ENCODE measurements at regions not wholly inside any gene's neighbourhood (a gene's known extent, or its start where the extent isn't known, plus 50 kb on each side); places are given as distances from the start of the nearest gene placed in this dataset.
"Not testable (repeated sequence)": the region's sequence is repeated elsewhere in the genome, so short reads cannot be mapped to it uniquely, and the experiment has no call there.

DNA sequence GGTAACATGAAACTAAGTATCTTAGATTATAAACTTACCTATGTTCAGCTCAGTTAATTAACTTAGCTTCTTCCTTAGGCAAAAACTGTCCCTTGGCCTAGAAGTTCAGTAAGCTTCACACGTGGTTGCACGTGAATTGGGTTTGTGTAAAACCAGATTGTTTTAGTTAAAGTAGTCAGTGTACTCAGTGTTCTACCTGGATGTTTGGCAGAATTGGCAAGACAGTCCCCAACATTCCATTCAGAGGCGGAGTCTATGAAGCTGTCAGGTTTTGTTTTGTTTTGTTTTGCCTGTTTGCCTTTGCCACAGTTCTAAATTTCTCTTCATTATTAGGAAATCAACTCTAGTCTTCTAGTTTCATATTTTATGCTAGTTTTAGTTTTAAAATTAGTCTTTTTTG, 105.3 kb upstream of the ZEB2 start:
- no peak overlapping the region for H3K27ac ChIP-seq (ENCODE audit: low read depth, low read length)
- 85 to 95% (median 85%) methylated on average over 3 of the region's 3 CpGs for WGBS, 3 donors

DNA sequence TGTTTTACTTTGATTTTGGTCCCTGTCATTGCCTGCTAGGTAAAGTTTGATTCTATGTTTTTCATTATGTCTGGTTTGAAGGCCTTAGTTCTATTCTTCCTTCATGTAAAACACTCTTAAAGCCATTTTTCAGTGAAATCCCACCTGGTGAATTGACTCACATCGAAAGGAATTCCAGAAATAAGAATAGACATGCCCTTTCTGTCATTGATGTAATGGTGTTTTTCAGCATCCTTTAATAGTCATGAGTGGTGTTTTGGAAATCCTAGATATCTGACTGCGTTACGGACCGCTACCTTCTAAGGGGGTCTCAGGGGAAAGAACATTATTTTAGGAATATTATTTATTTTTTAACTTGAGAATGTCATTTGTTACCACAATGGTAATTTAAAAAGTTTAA, 104.5 kb upstream of the ZEB2 start:
- WGBS, 3 donors = 95 to 97% (median 96%) methylated on average over 4 of the region's 4 CpGs
- H3K27ac ChIP-seq (ENCODE audit: low read depth, low read length) = no peak overlapping the region

DNA sequence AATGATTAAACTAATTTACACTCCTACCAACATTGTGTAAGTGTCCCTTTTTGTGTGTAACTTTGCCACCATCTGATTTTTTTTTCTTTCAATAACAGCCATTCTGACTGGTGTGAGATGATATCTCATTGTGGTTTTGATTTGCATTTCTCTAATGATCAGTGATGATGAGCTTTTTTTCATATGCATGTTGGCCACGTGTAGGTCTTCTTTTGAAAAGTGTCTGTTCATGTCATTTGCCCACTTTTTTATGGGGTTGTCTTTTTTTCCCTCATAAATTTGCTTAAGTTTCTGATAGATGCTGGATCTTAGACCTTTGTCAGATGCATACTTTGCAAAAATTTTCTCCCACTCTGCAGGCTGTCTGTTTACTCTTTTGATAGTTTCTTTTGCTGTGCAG, 102.5 kb upstream of the ZEB2 start:
- WGBS, 3 donors = 64 to 81% (median 81%) methylated on average over 1 of the region's 1 CpG

DNA sequence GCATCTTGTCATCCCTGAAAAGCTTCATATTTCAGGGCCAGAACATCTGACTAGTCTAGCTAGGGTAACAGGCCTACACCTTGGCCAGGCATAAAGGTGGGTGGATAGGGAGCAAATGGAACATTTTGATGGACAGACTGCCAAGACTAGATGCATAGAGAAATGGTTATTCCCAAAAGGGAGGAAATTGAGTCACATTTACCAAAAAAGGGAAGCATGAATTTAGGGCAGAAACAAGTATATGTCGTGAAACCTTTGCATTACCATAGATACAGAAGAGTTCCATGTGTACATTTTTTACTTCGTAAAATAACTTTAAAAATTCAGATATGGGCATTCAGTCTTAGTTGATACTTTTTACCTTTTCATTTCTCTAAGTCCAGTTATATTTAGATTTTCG, 101.3 kb upstream of the ZEB2 start:
- WGBS, 3 donors = 83 to 94% (median 84%) methylated on average over 3 of the region's 3 CpGs
- H3K27ac ChIP-seq (ENCODE audit: low read depth, low read length) = no peak overlapping the region

More for the DNA sequence above, 102.5 kb upstream of the ZEB2 start:
- not testable (repeated sequence) for H3K27ac ChIP-seq (ENCODE audit: low read depth, low read length)

DNA sequence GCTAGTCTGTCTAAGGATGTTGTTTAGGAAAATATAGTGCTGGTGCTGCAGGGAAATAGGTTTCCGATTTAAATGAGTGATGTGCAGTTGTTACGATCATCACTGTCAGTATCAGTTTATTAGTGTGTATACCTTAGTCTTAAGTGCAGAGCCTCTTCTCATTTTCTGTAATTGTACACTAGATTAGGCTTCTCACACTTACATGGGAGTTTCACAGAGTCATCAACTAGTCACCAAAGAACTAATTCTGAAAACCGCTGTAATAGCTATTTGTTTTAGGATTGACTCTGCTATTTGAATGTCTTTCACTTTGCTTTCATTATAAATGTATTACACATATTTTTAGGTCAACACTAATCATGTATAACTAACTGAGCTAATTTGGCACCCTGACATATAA, 99.8 kb upstream of the ZEB2 start:
- no peak overlapping the region for H3K27ac ChIP-seq (ENCODE audit: low read depth, low read length)
- 58 to 64% (median 60%) methylated on average over 3 of the region's 3 CpGs for WGBS, 3 donors

DNA sequence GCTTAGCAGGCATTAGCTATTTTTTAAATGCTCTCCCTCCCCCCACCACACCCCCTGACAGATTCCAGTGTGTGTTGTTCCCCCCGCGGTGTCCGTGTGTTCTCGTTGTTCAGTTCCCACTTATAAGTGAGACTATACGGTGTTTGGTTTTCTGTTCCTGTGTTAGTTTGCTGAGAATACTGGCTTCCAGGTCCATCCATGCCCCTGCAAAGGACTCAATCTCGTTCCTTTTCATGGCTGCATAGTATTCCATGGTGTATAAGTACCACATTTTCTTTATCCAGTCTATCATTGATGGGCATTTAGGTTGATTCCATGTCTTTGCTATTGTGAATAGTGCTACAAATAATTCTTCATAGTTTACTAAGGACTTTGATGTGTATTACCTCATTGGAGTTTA, 97.3 kb upstream of the ZEB2 start:
- H3K27ac ChIP-seq (ENCODE audit: low read depth, low read length) = not testable (repeated sequence)
- WGBS, 3 donors = 95 to 97% (median 97%) methylated on average over 6 of the region's 6 CpGs

DNA sequence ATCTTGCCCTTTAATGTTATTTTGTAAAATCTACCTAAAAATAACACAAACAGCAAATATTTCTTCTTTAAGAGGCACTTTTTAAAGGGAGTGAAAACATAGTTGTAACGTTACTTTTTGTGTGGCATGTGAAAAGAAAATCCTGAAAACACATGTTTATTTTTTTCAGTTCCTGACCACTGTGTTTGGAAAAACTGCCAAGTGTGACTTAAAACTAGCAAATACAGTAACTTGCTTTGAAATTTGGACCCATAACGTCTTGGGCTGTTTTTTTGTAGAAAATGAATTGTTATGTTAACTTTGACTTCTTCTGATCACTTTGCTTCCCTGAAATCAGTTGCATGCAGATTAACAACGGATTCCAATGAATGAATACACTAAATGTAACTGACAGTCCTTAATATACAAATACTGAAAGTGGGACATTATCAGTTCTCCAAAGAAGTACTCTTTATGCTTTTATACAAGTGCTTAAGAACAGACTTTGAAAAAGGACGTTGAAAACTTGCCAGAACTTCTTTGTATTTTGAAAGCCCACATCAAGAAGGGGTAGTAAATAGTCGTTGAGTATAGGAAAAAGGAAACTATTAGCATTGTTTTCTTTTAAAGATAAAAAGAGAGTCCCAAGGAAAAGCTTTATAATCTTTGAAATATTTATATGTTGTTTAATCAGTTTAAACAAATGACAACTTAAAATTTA, 96.1 kb upstream of the ZEB2 start:
- 25 to 34% (median 29%) methylated on average over 5 of the region's 5 CpGs for WGBS, 3 donors
- no peak overlapping the region for H3K27ac ChIP-seq (ENCODE audit: low read depth, low read length)

DNA sequence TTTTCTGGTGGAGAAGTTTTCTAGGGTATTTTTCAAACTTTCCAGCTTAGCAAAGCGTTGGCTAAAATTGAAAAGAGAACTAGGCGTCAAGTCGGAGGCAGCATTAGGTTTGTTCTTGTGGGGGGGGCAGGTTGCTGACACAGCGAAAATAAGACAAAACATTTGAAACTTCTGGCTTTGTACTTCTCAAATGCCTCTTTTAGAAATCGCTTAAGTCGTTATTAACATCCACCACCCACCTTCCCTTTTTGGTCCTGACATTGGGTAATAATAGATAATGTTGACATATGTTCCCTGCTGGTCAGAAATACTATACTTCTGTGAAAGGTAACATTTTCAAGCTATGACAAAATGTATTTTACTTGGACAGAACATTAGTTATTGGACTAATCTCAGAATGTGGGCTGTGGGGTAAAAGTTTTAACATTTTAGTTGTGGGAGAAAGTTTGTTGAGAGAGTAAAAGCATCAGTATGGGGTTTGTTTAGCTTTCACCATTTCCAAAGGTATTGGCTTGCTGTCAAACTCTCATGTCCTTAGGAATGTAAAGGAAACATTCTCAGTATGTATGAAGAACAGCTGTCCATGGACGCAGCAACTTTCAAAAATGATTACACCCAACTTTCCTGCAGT, 88.1 kb upstream of the ZEB2 start:
- WGBS, 3 donors = 41 to 74% (median 56%) methylated on average over 7 of the region's 7 CpGs
- H3K27ac ChIP-seq (ENCODE audit: low read depth, low read length) = no peak overlapping the region

DNA sequence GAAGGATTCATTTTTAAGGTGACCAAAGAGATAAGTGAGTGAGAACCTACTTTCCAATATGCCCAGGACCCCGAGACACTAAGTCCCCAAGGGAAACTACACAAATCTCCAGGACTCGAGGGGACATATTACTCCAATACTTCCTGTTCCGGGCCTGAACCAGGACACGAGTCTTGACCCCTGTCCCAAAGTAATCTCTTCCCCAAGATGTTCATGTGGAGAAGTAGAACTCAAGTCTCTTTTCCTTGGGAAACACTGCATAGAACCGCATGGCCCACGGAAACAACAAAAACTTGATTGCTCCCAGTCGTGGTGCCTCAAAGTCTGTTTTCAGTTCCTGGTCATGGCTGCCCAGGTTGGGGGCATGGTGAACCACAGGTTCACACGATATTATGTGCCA, 87.2 kb upstream of the ZEB2 start:
- H3K27ac ChIP-seq (ENCODE audit: low read depth, low read length) = no peak overlapping the region
- WGBS, 3 donors = 83 to 91% (median 84%) methylated on average over 8 of the region's 8 CpGs

- WGBS, 3 donors = 69 to 97% (median 91%) methylated on average over 1 of the region's 1 CpG
- H3K27ac ChIP-seq (ENCODE audit: low read depth, low read length) = no peak overlapping the region
Measured at GRCh38 chr2:144606466-144607095, 86.7 kb upstream of the ZEB2 start.

DNA sequence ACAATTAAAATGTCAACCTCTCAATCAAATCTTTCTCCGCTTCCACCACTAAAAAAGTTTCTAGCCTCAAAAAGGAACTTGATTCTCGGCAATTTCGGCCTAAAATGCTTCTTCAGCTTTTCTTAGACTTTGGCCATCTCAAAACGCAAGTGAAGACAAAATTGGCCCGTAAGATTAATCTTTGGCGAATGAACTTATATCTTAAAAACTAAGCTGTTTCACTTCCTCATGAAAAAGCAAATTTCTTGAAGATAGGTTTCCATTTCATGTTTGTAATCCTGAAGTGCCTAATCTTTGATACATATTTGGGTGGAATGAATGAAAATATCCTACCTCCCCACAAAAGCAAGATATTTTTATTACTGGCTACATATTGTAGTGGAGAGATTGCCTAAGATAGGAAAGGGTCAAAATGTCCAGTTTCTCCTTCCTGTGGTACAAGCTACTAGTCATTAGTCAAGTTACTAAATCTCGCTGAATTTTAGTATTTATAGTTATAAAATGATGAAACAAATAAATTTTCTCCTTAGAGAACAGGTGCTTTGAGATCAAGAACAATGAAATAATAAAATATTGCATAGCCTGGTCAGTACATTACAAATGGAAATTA, 85.4 kb upstream of the ZEB2 start:
- 82 to 85% (median 84%) methylated on average over 7 of the region's 7 CpGs for WGBS, 3 donors
- no peak overlapping the region for H3K27ac ChIP-seq (ENCODE audit: low read depth, low read length)

DNA sequence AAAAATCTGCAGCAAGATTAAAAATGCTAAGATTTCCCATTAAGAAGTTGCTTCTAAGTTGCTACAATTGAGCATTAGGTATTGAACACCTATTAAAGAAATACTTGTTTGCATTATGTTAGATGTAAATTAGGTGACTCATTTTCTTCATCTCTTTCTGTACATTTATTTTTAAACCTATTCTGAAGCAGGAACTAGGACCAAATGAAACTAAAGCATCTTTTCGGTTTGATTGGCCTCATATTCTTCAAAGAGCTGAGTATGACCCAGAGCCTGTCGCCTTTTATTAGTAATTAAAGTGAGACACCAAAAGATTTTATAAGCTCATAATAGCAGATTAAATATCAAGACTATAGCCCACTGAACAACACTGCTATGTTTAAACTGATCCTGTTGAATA, 83.4 kb upstream of the ZEB2 start:
- WGBS, 3 donors = 93 to 97% (median 93%) methylated on average over 2 of the region's 2 CpGs

DNA sequence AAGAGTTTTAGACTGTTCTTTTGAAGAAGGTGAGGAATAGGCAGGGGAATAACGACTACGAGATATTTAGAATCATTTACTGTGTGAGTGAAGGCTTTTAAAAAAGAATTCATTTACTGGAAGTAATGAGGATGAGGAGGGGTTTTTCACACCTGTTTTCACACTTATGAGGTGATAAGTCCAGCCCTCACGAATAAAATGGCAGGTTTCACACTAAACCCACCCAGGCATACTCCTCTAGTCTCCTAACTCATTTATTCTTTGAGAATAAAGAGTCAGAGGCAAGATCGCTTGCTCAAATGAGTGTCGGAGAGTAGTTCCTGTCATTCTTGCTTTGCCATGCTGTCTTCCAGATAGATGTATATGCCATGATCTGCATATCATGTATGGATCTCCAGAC, 79.0 kb upstream of the ZEB2 start:
- WGBS, 3 donors = 70 to 72% (median 72%) methylated on average over 5 of the region's 5 CpGs
- no peak overlapping the region for H3K27ac ChIP-seq (ENCODE audit: low read depth, low read length)

More for the DNA sequence above, 83.4 kb upstream of the ZEB2 start:
- no peak overlapping the region for H3K27ac ChIP-seq (ENCODE audit: low read depth, low read length)

DNA sequence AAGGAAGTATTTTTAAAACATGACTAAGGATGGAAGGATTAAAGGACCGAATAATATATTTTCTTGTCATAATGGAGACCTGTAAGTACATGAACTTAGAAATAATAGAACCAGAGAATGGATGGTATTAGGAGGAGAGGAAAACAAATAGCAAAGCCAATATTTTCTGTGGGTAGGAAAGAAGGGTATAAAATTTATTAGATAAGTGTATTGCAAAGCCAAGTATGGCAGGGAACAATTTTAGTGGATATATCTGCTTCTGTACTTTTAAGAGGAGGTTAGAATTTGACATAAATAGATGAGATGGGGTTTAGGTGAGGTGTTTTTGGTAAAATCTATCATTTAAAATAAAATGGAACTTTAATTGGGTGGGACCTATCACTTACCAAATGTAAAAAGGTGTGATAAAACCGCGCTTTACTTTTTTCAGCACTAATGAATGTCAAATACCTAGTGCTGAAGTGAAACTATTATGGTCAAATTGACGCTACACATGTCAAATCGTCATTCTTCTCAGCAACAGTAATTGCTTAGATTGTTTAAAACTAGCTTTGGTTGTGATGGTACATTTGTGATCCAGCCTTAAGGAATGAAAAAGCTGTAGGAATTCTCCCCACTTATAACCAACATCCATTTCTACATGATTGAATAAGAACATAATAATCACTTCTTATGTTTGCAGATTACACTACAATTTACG, 78.1 kb upstream of the ZEB2 start:
- H3K27ac ChIP-seq (ENCODE audit: low read depth, low read length) = no peak overlapping the region
- whole genome bisulfite sequencing, 3 donors = 78 to 80% (median 79%) methylated on average over 6 of the region's 6 CpGs

- 71 to 74% (median 74%) methylated on average over 4 of the region's 4 CpGs for WGBS, 3 donors
- H3K27ac ChIP-seq (ENCODE audit: low read depth, low read length) = no peak overlapping the region
Measured at GRCh38 chr2:144597388-144597787, 77.5 kb upstream of the ZEB2 start.

DNA sequence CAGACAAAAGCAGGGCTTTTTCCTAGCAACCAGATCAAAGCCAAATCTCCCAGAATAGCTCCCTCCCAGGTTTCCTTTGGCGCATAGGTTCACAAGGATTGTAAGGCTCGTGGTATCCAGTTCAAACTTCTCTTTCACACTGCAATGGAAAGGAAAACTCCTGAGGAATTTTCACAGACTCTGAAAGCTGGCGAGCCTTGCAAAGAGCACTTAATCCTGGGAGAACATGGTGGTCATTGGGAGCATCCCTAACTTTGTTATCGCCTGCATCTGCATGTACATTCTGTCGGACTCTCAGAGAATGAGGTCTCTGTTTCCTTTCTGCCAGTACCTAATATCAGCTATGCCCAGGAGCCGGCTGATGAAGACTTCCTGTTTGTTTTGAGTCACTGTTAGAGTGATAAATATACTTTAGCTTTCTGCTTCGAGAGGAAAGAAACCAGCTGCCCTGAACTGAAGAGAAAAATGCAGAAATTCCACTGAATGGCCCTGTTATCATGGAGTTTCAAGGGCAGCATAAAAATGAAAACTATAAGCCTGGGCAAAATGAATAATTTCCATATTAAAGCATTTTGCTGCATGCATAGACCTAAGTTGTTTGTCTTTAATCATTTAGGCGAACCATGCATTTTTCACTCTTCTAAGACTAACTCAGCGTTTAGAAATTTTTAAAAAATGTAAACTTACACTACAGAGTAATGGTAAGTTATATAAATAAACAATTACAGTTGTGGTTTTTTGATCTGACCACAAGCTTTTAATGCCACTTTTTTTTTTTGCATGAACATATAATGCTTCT, 76.4 kb upstream of the ZEB2 start:
- 35 to 46% (median 42%) methylated on average over 9 of the region's 9 CpGs for WGBS, 3 donors
- no peak overlapping the region for H3K27ac ChIP-seq (ENCODE audit: low read depth, low read length)

DNA sequence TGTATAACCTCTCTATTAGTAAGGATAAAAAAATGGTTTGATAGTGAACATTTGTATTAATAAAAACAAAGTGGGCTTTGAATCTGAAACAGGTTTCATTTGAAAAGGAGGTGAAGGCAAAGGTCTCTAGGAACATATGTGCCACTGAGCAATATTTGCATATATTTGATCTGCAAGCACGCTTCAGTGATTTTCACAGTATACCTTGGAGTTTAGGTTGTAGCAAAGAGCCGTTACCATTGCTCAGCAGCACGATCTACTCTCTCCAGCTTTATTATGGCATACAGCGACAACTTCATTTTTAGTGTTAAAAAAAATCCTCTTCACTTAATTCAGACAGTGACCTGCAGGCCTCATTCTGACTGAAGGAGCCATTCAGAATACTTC, 75.8 kb upstream of the ZEB2 start:
- WGBS, 3 donors = 79 to 84% (median 82%) methylated on average over 4 of the region's 4 CpGs
- H3K27ac ChIP-seq (ENCODE audit: low read depth, low read length) = no peak overlapping the region

DNA sequence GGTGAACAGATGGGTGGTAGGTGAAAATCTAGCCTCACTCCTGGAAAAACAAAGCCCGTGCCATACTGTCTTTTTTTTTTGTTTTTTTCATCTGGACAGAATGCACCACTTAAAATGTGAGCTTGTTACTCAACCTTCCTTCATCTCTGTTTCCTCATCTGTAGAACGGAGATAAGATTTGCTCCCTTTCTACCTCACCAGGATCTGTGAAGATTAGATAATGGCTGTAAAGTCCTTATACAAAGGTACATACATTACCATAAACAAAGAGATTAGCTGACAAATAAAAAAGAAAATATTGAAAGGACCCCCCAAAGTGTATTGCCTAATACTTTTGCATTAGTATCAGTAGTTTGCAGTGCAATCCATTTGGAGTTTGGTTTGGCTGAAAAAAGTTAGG, 75.4 kb upstream of the ZEB2 start:
- H3K27ac ChIP-seq (ENCODE audit: low read depth, low read length) = no peak overlapping the region
- WGBS, 3 donors = 68 to 80% (median 68%) methylated on average over 2 of the region's 2 CpGs

All from adipose tissue (tissue), 3 donors.